Uterus (tissue), 2 donors: ENCODE measurements at regions not wholly inside any gene's neighbourhood (a gene's known extent, or its start where the extent isn't known, plus 50 kb on each side); places are given as distances from the start of the nearest gene placed in this dataset.

Experiments used
- CTCF ChIP-seq, 4 experiments: fragments of 200-600 bp in 2 of 4; fragments of 450-650 bp in 2 of 4; sonication (generic) in 2 of 4; IDR thresholded peaks; one replicate each; pipeline ENCODE4 v1.5.1; 2016 to 2019; ENCODE audit warnings: antibody characterized with exemption in 4 of 4, mild to moderate bottlenecking in 2 of 4, moderate library complexity in 1 of 4
- POLR2A ChIP-seq, 2 donors: fragments of 450-650 bp; IDR thresholded peaks; one replicate each; pipeline ENCODE4 v1.6.1; 2016; ENCODE audit warnings: antibody characterized with exemption in 2 of 2, mild to moderate bottlenecking in 1 of 2, moderate library complexity in 1 of 2

GRCh38 chr11:119899997-119900396, 171.0 kb upstream of the NECTIN1 start:
- TF ChIP-seq POLR2A (IDR thresholded peaks at IDR 0.05) (no peak), CTCF (IDR thresholded peaks at IDR 0.05) (no peak)
